ENCODE measurements at regions not wholly inside any gene's neighbourhood (a gene's known extent, or its start where the extent isn't known, plus 50 kb on each side); places are given as distances from the start of the nearest gene placed in this dataset.

DNA sequence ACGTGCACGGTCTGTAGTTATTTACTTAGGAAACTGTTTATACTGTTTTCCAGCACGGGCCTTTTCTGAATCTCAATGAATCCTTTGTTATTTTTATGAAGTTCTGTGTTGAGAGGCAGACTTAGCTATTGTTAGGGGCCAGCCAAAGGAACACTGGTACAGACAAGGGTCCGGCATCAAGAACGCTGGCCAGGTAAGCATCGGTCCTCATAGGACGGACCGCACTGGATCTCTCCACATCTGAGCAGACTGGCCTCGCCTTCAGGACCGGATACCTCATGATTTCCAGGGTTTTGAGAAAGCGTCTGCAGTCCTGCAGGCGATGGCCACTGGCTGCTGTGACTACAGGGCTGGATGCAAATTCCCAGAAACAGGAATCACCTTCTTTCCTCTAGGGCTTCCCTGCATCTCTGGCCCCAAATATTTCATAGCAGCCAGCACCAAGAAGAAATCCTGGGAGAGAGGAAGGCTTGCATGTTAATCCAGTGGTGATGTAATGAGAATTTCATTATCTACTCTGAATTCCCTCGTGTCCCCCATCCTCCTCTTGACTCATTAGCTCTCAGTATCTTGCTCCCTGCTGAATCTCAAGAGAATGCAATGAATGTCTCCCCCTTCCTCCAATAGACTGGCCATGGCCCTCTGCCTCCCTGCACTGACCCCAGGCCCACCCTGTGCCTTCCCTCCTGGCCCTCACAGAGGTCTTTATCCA lies 325.4 kb upstream of the NPVF start:
- Mint-ChIP-seq H3K4me1 (ENCODE audit: low read depth, unreplicated experiment) (peaks cover 1% of the 10 kb centered on the region), H3K36me3 (ENCODE audit: low read depth, unreplicated experiment) (peaks cover 2% of the 10 kb centered on the region), H3K9me3 (ENCODE audit: unreplicated experiment) (no peaks in the 10 kb centered on the region), H3K27ac (ENCODE audit: unreplicated experiment) (no peak overlapping the region), H3K4me3 (ENCODE audit: unreplicated experiment) (no peak overlapping the region), H3K27me3 (ENCODE audit: low read depth, unreplicated experiment) (peaks cover 8% of the 10 kb centered on the region)
- Histone ChIP-seq H2AFZ (ENCODE audit: low read depth, low read length) (no peak overlapping the region), H3K4me2 (ENCODE audit: low read length) (no peak overlapping the region), H3K27ac (ENCODE audit: low read depth, low read length) (no peak overlapping the region), H3K36me3 (ENCODE audit: insufficient read depth, low read length) (no peaks in the 10 kb centered on the region), H3K4me3 (ENCODE audit: insufficient read depth, low read depth, low read length) (no peak overlapping the region), H4K20me1 (ENCODE audit: insufficient read depth, low read length) (no peaks in the 10 kb centered on the region), H3K79me2 (ENCODE audit: insufficient read depth, low read length) (no peaks in the 10 kb centered on the region), H3K9me3 (ENCODE audit: insufficient read depth, low read depth, low read length) (peaks cover 3% of the 10 kb centered on the region), H3K9ac (ENCODE audit: low read length) (no peak overlapping the region), H3K27me3 (ENCODE audit: insufficient read depth, low read length) (no peaks in the 10 kb centered on the region), H3K4me1 (ENCODE audit: insufficient read depth, low read length) (no peaks in the 10 kb centered on the region)
- FAIRE-seq (no peak), DNase-seq (ENCODE audit: low read depth) (no peak)
- TF ChIP-seq, protein P1, sequence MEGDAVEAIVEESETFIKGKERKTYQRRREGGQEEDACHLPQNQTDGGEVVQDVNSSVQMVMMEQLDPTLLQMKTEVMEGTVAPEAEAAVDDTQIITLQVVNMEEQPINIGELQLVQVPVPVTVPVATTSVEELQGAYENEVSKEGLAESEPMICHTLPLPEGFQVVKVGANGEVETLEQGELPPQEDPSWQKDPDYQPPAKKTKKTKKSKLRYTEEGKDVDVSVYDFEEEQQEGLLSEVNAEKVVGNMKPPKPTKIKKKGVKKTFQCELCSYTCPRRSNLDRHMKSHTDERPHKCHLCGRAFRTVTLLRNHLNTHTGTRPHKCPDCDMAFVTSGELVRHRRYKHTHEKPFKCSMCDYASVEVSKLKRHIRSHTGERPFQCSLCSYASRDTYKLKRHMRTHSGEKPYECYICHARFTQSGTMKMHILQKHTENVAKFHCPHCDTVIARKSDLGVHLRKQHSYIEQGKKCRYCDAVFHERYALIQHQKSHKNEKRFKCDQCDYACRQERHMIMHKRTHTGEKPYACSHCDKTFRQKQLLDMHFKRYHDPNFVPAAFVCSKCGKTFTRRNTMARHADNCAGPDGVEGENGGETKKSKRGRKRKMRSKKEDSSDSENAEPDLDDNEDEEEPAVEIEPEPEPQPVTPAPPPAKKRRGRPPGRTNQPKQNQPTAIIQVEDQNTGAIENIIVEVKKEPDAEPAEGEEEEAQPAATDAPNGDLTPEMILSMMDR (IDR thresholded peaks at IDR 0.05; ENCODE audit: insufficient read depth, low read depth, low read length), result no peak
- TF ChIP-seq EZH2 (IDR thresholded peaks at IDR 0.05; ENCODE audit: insufficient read depth, low read length), result no peak

- no peaks in the 10 kb centered on the region for H4K20me1 ChIP-seq (ENCODE audit: insufficient read depth, low read length)
- no peaks in the 10 kb centered on the region for H3K79me2 ChIP-seq (ENCODE audit: insufficient read depth, low read length)
- H3K4me2 ChIP-seq (ENCODE audit: low read length), result no peak overlapping the region
- H3K27ac ChIP-seq (ENCODE audit: low read depth, low read length), result no peak overlapping the region
- no peak overlapping the region for H3K9ac ChIP-seq (ENCODE audit: low read length)
- H3K4me1 ChIP-seq (ENCODE audit: insufficient read depth, low read length), result no peaks in the 10 kb centered on the region
- H3K4me3 ChIP-seq (ENCODE audit: insufficient read depth, low read depth, low read length), result no peak overlapping the region
- peaks cover 3% of the 10 kb centered on the region for H3K9me3 ChIP-seq (ENCODE audit: insufficient read depth, low read depth, low read length)
- FAIRE-seq (no peak), DNase-seq (ENCODE audit: low read depth) (no peak)
- Mint-ChIP-seq H3K9me3 (ENCODE audit: unreplicated experiment) (no peaks in the 10 kb centered on the region), H3K36me3 (ENCODE audit: low read depth, unreplicated experiment) (no peaks in the 10 kb centered on the region), H3K4me3 (ENCODE audit: unreplicated experiment) (no peak overlapping the region), H3K4me1 (ENCODE audit: low read depth, unreplicated experiment) (no peaks in the 10 kb centered on the region), H3K27ac (ENCODE audit: unreplicated experiment) (no peak overlapping the region), H3K27me3 (ENCODE audit: low read depth, unreplicated experiment) (peaks cover 24% of the 10 kb centered on the region)
- TF ChIP-seq, protein P1 (IDR thresholded peaks at IDR 0.05; ENCODE audit: insufficient read depth, low read depth, low read length), result no peak
- TF ChIP-seq EZH2 (IDR thresholded peaks at IDR 0.05; ENCODE audit: insufficient read depth, low read length), result no peak
- peaks cover 2% of the 10 kb centered on the region for H3K27me3 ChIP-seq (ENCODE audit: insufficient read depth, low read length)
- no peak overlapping the region for H2AFZ ChIP-seq (ENCODE audit: low read depth, low read length)
- no peaks in the 10 kb centered on the region for H3K36me3 ChIP-seq (ENCODE audit: insufficient read depth, low read length)
Observed at GRCh38 chr7:25557379-25557917, 329.2 kb upstream of the NPVF start.

DNA sequence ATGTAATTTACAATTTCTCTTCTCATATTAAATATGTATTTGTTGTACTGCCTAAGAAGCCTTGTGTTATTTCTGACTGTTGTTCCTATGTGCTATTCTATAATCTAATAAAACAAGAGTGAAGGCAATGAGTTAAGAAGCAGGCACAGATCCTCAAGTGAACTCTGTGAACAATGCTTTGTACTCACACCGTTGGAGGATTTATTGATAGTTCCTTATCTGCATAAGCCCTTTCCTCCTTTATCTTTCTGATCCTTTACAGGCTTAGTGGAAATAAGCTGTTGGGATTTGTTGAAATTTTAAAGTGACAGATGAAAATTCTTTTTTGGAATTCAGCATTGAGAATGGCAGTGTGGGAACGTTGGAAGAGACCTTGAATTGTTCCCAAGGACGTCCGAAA lies 329.6 kb upstream of the NPVF start:
- Mint-ChIP-seq H3K36me3 (ENCODE audit: low read depth, unreplicated experiment) (no peaks in the 10 kb centered on the region), H3K27ac (ENCODE audit: unreplicated experiment) (no peak overlapping the region), H3K9me3 (ENCODE audit: unreplicated experiment) (no peaks in the 10 kb centered on the region), H3K4me3 (ENCODE audit: unreplicated experiment) (no peak overlapping the region), H3K27me3 (ENCODE audit: low read depth, unreplicated experiment) (peaks cover 20% of the 10 kb centered on the region), H3K4me1 (ENCODE audit: low read depth, unreplicated experiment) (no peaks in the 10 kb centered on the region)
- peaks cover 3% of the 10 kb centered on the region for H3K9me3 ChIP-seq (ENCODE audit: insufficient read depth, low read depth, low read length)
- DNase-seq (ENCODE audit: low read depth) (no peak), FAIRE-seq (no peak)
- H3K9ac ChIP-seq (ENCODE audit: low read length), result no peak overlapping the region
- no peak overlapping the region for H3K4me3 ChIP-seq (ENCODE audit: insufficient read depth, low read depth, low read length)
- H3K79me2 ChIP-seq (ENCODE audit: insufficient read depth, low read length), result no peaks in the 10 kb centered on the region
- peaks cover 2% of the 10 kb centered on the region for H3K27me3 ChIP-seq (ENCODE audit: insufficient read depth, low read length)
- H3K4me2 ChIP-seq (ENCODE audit: low read length), result no peak overlapping the region
- no peaks in the 10 kb centered on the region for H3K4me1 ChIP-seq (ENCODE audit: insufficient read depth, low read length)
- no peak overlapping the region for H3K27ac ChIP-seq (ENCODE audit: low read depth, low read length)
- no peak overlapping the region for H2AFZ ChIP-seq (ENCODE audit: low read depth, low read length)
- no peaks in the 10 kb centered on the region for H3K36me3 ChIP-seq (ENCODE audit: insufficient read depth, low read length)
- TF ChIP-seq, protein P1 (IDR thresholded peaks at IDR 0.05; ENCODE audit: insufficient read depth, low read depth, low read length), result no peak
- no peaks in the 10 kb centered on the region for H4K20me1 ChIP-seq (ENCODE audit: insufficient read depth, low read length)

Measured in astrocyte (in vitro differentiated cells and primary cell).